Breast epithelium (tissue), 4 donors: ENCODE measurements at regions not wholly inside any gene's neighbourhood (a gene's known extent, or its start where the extent isn't known, plus 50 kb on each side); places are given as distances from the start of the nearest gene placed in this dataset.

ENCODE experiments used
- DNase-seq, 2 donors: peaks; one replicate each; pipeline ENCODE4 v3.0.0-alpha.2; 2019; ENCODE audit warnings: low spot score in 2 of 2
- H3K27ac ChIP-seq, 2 donors: fragments of 200-600 bp; sonication (generic) in 1 of 2; one replicate each; pipeline ENCODE4 v1.5.1; 2016 to 2019; ENCODE audit warnings: mild to moderate bottlenecking in 1 of 2
- H3K27me3 ChIP-seq, 2 donors: fragments of 200-600 bp; sonication (generic) in 1 of 2; one replicate each; pipeline versions ENCODE4 v1.5.1 to v1.6.0; 2017 to 2019; ENCODE audit warnings: control low read depth in 1 of 2, mild to moderate bottlenecking in 1 of 2
- H3K36me3 ChIP-seq: fragments of 200-600 bp; one replicate; pipeline ENCODE4 v1.5.1; 2019
- H3K4me1 ChIP-seq, 2 donors: fragments of 200-600 bp; sonication (generic); one replicate each; pipeline ENCODE4 v1.5.1; 2016 to 2019; ENCODE audit warnings: control low read depth in 1 of 2
- H3K4me3 ChIP-seq, 3 donors: fragments of 200-600 bp; sonication (generic); 1 replicate in 2 of 3; 2 replicates in 1 of 3; pipeline ENCODE4 v1.5.1; 2016 to 2019; ENCODE audit warnings: mild to moderate bottlenecking in 3 of 3, moderate library complexity in 2 of 3
- H3K9me3 ChIP-seq, 2 donors: fragments of 200-600 bp; sonication (generic) in 1 of 2; one replicate each; pipeline ENCODE4 v1.5.1; 2016 to 2019; ENCODE audit warnings: control low read depth in 1 of 2
- CTCF ChIP-seq, 3 donors: fragments of 450-650 bp; IDR thresholded peaks; one replicate each; pipeline ENCODE4 v1.5.1; 2016 to 2017; ENCODE audit warnings: antibody characterized with exemption in 3 of 3, mild to moderate bottlenecking in 3 of 3, moderate library complexity in 3 of 3
- POLR2A ChIP-seq: fragments of 450-650 bp; IDR thresholded peaks from one replicate; pipeline ENCODE4 v1.6.1; 2016; ENCODE audit warnings: antibody characterized with exemption, mild to moderate bottlenecking, moderate library complexity
- POLR2AphosphoS5 ChIP-seq, 3 donors: sonication (generic); formaldehyde crosslinking; IDR thresholded peaks; one replicate each; pipeline ENCODE4 v1.6.1; 2017; ENCODE audit warnings: antibody characterized with exemption in 3 of 3
- intact Hi-C: fragments of 100-400 bp; cut with DNase I; formaldehyde crosslinking; loops from one replicate; pipeline ENCODE4 v1.15.1; 2023; ENCODE audit warnings: low total_unique reads

- DNase-seq, result no peak
- no peaks in the 10 kb centered on the region for H3K4me1 ChIP-seq
- intact Hi-C loops, result no loop called here
These were observed 198.2 kb upstream of the GNAI1 start for GRCh38 chr7:79936281-79936983.

GRCh38 chr7:79934727-79935126, 199.9 kb upstream of the GNAI1 start:
- intact Hi-C loops, result no loop called here
- TF ChIP-seq CTCF (IDR thresholded peaks at IDR 0.05), result no peak
- TF ChIP-seq POLR2AphosphoS5 (IDR thresholded peaks at IDR 0.05), result no peak
- TF ChIP-seq POLR2A, result no peak
- Histone ChIP-seq H3K9me3 (no peaks in the 10 kb centered on the region), H3K4me1 (no peaks in the 10 kb centered on the region), H3K4me3 (no peak overlapping the region), H3K27ac (no peak overlapping the region), H3K36me3 (no peaks in the 10 kb centered on the region), H3K27me3 (no peaks in the 10 kb centered on the region)
- no peak for DNase-seq

More at GRCh38 chr7:79936281-79936983, 198.2 kb upstream of the GNAI1 start:
- Histone ChIP-seq H3K36me3 (no peaks in the 10 kb centered on the region), H3K9me3 (no peaks in the 10 kb centered on the region), H3K27me3 (no peaks in the 10 kb centered on the region), H3K4me3 (no peak overlapping the region), H3K27ac (no peak overlapping the region)
- TF ChIP-seq POLR2AphosphoS5 (IDR thresholded peaks at IDR 0.05) (no peak), CTCF (IDR thresholded peaks at IDR 0.05) (no peak), POLR2A (no peak)

- Histone ChIP-seq H3K9me3 (no peaks in the 10 kb centered on the region), H3K36me3 (no peaks in the 10 kb centered on the region), H3K4me1 (no peaks in the 10 kb centered on the region), H3K4me3 (no peak overlapping the region), H3K27me3 (no peaks in the 10 kb centered on the region), H3K27ac (no peak overlapping the region)
- intact Hi-C loops, result no loop called here
- DNase-seq, result no peak
- no peak for TF ChIP-seq POLR2AphosphoS5 (IDR thresholded peaks at IDR 0.05)
- TF ChIP-seq CTCF (IDR thresholded peaks at IDR 0.05), result no peak
- no peak for TF ChIP-seq POLR2A
These were observed 201.5 kb upstream of the GNAI1 start for GRCh38 chr7:79933144-79933543.

GRCh38 chr7:79930604-79931003, 204.0 kb upstream of the GNAI1 start:
- DNase-seq, result no peak
- H3K27ac ChIP-seq, result no peak overlapping the region
- no peak overlapping the region for H3K4me3 ChIP-seq
- no peaks in the 10 kb centered on the region for H3K36me3 ChIP-seq
- H3K27me3 ChIP-seq, result no peaks in the 10 kb centered on the region
- H3K9me3 ChIP-seq, result no peaks in the 10 kb centered on the region
- intact Hi-C loops, result no loop called here
- TF ChIP-seq CTCF (IDR thresholded peaks at IDR 0.05), result no peak
- TF ChIP-seq POLR2AphosphoS5 (IDR thresholded peaks at IDR 0.05), result no peak
- no peak for TF ChIP-seq POLR2A
- H3K4me1 ChIP-seq, result no peaks in the 10 kb centered on the region

- H3K27ac ChIP-seq, result no peak overlapping the region
- H3K27me3 ChIP-seq, result no peaks in the 10 kb centered on the region
- H3K9me3 ChIP-seq, result peaks cover 0 to 1% of the 10 kb centered on the region in 2 donors
- H3K4me3 ChIP-seq, result no peak overlapping the region
- H3K36me3 ChIP-seq, result no peaks in the 10 kb centered on the region
- intact Hi-C loops, result no loop called here
- DNase-seq, result no peak
- no peaks in the 10 kb centered on the region for H3K4me1 ChIP-seq
- TF ChIP-seq CTCF (IDR thresholded peaks at IDR 0.05) (no peak), POLR2AphosphoS5 (IDR thresholded peaks at IDR 0.05) (no peak), POLR2A (no peak)
These were observed 207.5 kb upstream of the GNAI1 start for GRCh38 chr7:79927116-79927515.
